OCI-LY1 (cell line): ENCODE measurements at regions not wholly inside any gene's neighbourhood (a gene's known extent, or its start where the extent isn't known, plus 50 kb on each side); places are given as distances from the start of the nearest gene placed in this dataset.

Experiments
- CTCF ChIP-seq: fragments of 200-600 bp; sonication (generic), shearing (Covaris generic); IDR thresholded peaks from 2 replicates; pipeline ENCODE4 v1.5.1; 2017; ENCODE audit warnings: mild to moderate bottlenecking, antibody characterized with exemption, low read length, moderate library complexity, mixed read lengths
- EZH2 ChIP-seq: fragments of 200-600 bp; sonication (generic), shearing (Covaris generic); IDR thresholded peaks from 2 replicates; pipeline ENCODE4 v1.8.0; 2017; ENCODE audit warnings: borderline replicate concordance, mixed run types, mild to moderate bottlenecking, antibody characterized with exemption, low read length, moderate library complexity, mixed read lengths

- TF ChIP-seq CTCF, result no peak
- TF ChIP-seq EZH2, result no peak
These were observed 68.8 kb upstream of the TSHZ3 start for GRCh38 chr19:31418055-31418454.
